NCI-H446 (cell line): ENCODE measurements at regions not wholly inside any gene's neighbourhood (a gene's known extent, or its start where the extent isn't known, plus 50 kb on each side); places are given as distances from the start of the nearest gene placed in this dataset.
A peak's percentile ranks its signal among the peaks of the same experiment; 100 is the strongest.

ENCODE experiments used
- DNase-seq, 2 experiments: peaks; one replicate each; lab custom pipeline; 2025; lab: John Stamatoyannopoulos, UW

GRCh38 chr3:117515309-117515708 lies 805.7 kb downstream of the TUSC7 start:
- DNase-seq: no peak

GRCh38 chr3:117518364-117518763 lies 808.8 kb downstream of the TUSC7 start:
- no peak for DNase-seq

- DNase-seq: no peak
Observed at GRCh38 chr3:117519776-117520175, 810.2 kb downstream of the TUSC7 start.

- no peak for DNase-seq
Observed at GRCh38 chr3:117520582-117520981, 811.0 kb downstream of the TUSC7 start.

GRCh38 chr3:117523418-117523817 lies 813.8 kb downstream of the TUSC7 start:
- no peak for DNase-seq

GRCh38 chr3:117524890-117525289 lies 815.3 kb downstream of the TUSC7 start:
- no peak for DNase-seq

- DNase-seq: peak in 1 of 2 experiments; percentile 41
Observed at GRCh38 chr3:117526470-117527079, 817.0 kb downstream of the TUSC7 start.

GRCh38 chr3:117527346-117527745 lies 817.8 kb downstream of the TUSC7 start:
- DNase-seq: no peak

- DNase-seq: no peak
Observed at GRCh38 chr3:117528688-117529087, 819.1 kb downstream of the TUSC7 start.

GRCh38 chr3:117531078-117531767 lies 821.6 kb downstream of the TUSC7 start:
- DNase-seq: peak; percentile 39 to 59

GRCh38 chr3:117532268-117532667 lies 822.7 kb downstream of the TUSC7 start:
- DNase-seq: no peak

GRCh38 chr3:117534138-117534537 lies 824.6 kb downstream of the TUSC7 start:
- no peak for DNase-seq

- no peak for DNase-seq
Observed at GRCh38 chr3:117536006-117536405, 826.4 kb downstream of the TUSC7 start.

GRCh38 chr3:117537949-117538348 lies 828.4 kb downstream of the TUSC7 start:
- DNase-seq: no peak

- no peak for DNase-seq
Observed at GRCh38 chr3:117539729-117540128, 830.1 kb downstream of the TUSC7 start.

GRCh38 chr3:117540597-117540996 lies 831.0 kb downstream of the TUSC7 start:
- no peak for DNase-seq

- no peak for DNase-seq
Observed at GRCh38 chr3:117541721-117542120, 832.1 kb downstream of the TUSC7 start.

- DNase-seq: no peak
Observed at GRCh38 chr3:117543521-117543920, 833.9 kb downstream of the TUSC7 start.

GRCh38 chr3:117545484-117545883 lies 835.9 kb downstream of the TUSC7 start:
- DNase-seq: no peak

- DNase-seq: peak in 1 of 2 experiments; percentile 35
Observed at GRCh38 chr3:117547956-117548550, 838.5 kb downstream of the TUSC7 start.

- DNase-seq: no peak
Observed at GRCh38 chr3:117548600-117548999, 839.0 kb downstream of the TUSC7 start.

GRCh38 chr3:117549716-117550115 lies 840.1 kb downstream of the TUSC7 start:
- DNase-seq: peak in 1 of 2 experiments; percentile 20

- DNase-seq: no peak
Observed at GRCh38 chr3:117550766-117551165, 841.2 kb downstream of the TUSC7 start.
